ENCODE measurements at regions not wholly inside any gene's neighbourhood (a gene's known extent, or its start where the extent isn't known, plus 50 kb on each side); places are given as distances from the start of the nearest gene placed in this dataset.
"Not testable (repeated sequence)": the region's sequence is repeated elsewhere in the genome, so short reads cannot be mapped to it uniquely, and the experiment has no call there.

DNA sequence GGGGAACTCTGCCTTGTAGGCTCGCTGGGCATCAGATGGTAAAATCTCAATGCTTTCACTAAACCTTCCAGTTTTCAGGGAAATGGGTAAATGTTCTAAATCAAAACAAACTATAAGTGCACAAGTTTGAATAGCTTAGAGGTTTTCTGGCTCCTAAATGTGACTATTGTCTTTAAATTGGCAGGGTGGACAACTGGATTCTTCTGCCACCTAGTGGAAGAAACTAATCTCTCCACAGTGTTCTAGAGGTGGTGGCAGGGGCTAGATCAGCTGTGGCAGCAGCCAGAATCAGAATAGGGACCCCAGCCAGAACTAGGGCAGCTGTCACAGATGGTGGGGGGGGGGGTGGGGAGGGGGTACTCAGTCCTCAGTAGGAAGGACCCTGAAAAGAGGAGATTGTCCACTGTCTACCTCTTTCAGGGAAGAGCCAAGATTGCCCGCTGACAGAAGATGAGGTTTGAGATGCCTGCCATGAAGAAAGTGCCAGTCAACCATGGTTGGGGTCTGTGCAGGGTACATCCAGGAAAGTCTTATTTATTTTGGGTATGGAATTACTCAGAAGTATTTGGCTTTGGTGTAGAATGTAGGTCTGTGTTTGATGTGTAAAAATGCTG is 201.4 kb downstream of the CCNG2 start:
- no peak overlapping the region for H3K4me3 ChIP-seq (ENCODE audit: low read depth in 1 of 3, low read length in 3 of 3)
- no peak for FAIRE-seq
- 86 to 92% (median 87%) methylated on average over 2 of the region's 2 CpGs for WGBS, 3 donors
- H3K27me3 ChIP-seq (ENCODE audit: control insufficient read depth in 3 of 3, insufficient read depth in 3 of 3, low read length in 3 of 3), result no peaks in the 10 kb centered on the region
- H3K27ac ChIP-seq (ENCODE audit: low read depth in 1 of 3, low read length in 2 of 3), result no peak overlapping the region
- no peaks in the 10 kb centered on the region for H3K36me3 ChIP-seq (ENCODE audit: control insufficient read depth in 3 of 3, insufficient read depth in 2 of 3, low read depth in 1 of 3, low read length in 3 of 3)
- DNase-seq, result peak; percentile 51 to 57
- H3K4me1 ChIP-seq (ENCODE audit: control insufficient read depth in 3 of 3, insufficient read depth in 2 of 3, low read depth in 1 of 3, low read length in 2 of 3), result no peaks in the 10 kb centered on the region
- H3K9me3 ChIP-seq (ENCODE audit: control insufficient read depth in 2 of 2, insufficient read depth in 1 of 2, low read depth in 1 of 2, low read length in 1 of 2), result no peaks in the 10 kb centered on the region

GRCh38 chr4:77360451-77360850 is 203.4 kb downstream of the CCNG2 start:
- DNase-seq, result no peak
- FAIRE-seq, result no peak
- no peaks in the 10 kb centered on the region for H3K4me1 ChIP-seq (ENCODE audit: control insufficient read depth in 3 of 3, insufficient read depth in 2 of 3, low read depth in 1 of 3, low read length in 2 of 3)
- H3K36me3 ChIP-seq (ENCODE audit: control insufficient read depth in 3 of 3, insufficient read depth in 2 of 3, low read depth in 1 of 3, low read length in 3 of 3), result no peaks in the 10 kb centered on the region
- H3K27me3 ChIP-seq (ENCODE audit: control insufficient read depth in 3 of 3, insufficient read depth in 3 of 3, low read length in 3 of 3), result no peaks in the 10 kb centered on the region
- no peak overlapping the region for H3K4me3 ChIP-seq (ENCODE audit: low read depth in 1 of 3, low read length in 3 of 3)
- WGBS, 3 donors, result 16 to 55% (median 28%) methylated on average over 4 of the region's 4 CpGs
- no peak overlapping the region for H3K27ac ChIP-seq (ENCODE audit: low read depth in 1 of 3, low read length in 2 of 3)
- H3K9me3 ChIP-seq (ENCODE audit: control insufficient read depth in 2 of 2, insufficient read depth in 1 of 2, low read depth in 1 of 2, low read length in 1 of 2), result no peaks in the 10 kb centered on the region

DNA sequence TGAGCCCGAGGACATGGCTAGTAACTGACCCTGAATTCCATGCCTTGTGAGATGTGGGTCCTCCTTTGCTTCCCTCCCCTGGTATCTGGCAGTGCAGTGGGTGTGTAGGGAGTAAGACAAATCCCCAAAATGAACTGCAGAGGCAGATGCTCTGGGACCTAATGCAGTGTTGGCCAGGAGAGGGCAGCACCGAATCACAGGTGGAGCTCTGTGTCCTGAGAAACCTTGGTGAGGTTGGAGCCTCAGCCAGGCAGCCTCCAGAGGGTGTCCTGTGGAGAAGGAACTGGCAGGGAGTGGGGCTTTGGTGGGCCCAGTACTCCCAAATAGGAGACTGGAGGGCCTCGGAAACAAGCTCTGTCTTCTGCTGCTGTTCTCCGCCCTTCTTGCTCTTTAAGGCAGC is 209.9 kb downstream of the CCNG2 start:
- not testable (repeated sequence) for H3K27me3 ChIP-seq (ENCODE audit: control insufficient read depth in 3 of 3, insufficient read depth in 3 of 3, low read length in 3 of 3); H3K9me3 ChIP-seq (ENCODE audit: control insufficient read depth in 2 of 2, insufficient read depth in 1 of 2, low read depth in 1 of 2, low read length in 1 of 2); H3K36me3 ChIP-seq (ENCODE audit: control insufficient read depth in 3 of 3, insufficient read depth in 2 of 3, low read depth in 1 of 3, low read length in 3 of 3); H3K27ac ChIP-seq (ENCODE audit: low read depth in 1 of 3, low read length in 2 of 3); DNase-seq; H3K4me1 ChIP-seq (ENCODE audit: control insufficient read depth in 3 of 3, insufficient read depth in 2 of 3, low read depth in 1 of 3, low read length in 2 of 3); FAIRE-seq; H3K4me3 ChIP-seq (ENCODE audit: low read depth in 1 of 3, low read length in 3 of 3)
- WGBS, 3 donors, result 56 to 57% (median 56%) methylated on average over 3 of the region's 4 CpGs

DNA sequence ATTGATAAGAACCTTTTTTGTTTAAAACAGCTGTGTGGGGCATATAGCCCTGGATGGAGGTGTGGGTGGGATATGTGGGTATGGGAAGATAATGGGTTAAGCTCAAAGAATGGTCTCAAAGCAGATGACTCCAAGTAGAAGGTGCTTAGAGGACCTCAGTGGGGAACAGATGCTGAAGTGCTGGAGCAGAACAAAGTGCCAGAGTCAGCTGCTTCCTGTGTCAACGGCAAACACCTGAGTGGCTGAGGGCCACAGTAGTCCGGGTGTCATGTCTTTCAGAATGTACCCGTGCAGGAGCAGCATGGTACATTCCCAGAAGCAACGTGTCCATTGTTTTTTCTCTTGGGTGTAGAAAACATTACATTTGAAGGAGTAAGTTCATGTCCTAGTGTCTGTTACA is 210.6 kb downstream of the CCNG2 start:
- H3K9me3 ChIP-seq (ENCODE audit: control insufficient read depth in 2 of 2, insufficient read depth in 1 of 2, low read depth in 1 of 2, low read length in 1 of 2), result no peaks in the 10 kb centered on the region
- H3K4me1 ChIP-seq (ENCODE audit: control insufficient read depth in 3 of 3, insufficient read depth in 2 of 3, low read depth in 1 of 3, low read length in 2 of 3), result no peaks in the 10 kb centered on the region
- no peak overlapping the region for H3K27ac ChIP-seq (ENCODE audit: low read depth in 1 of 3, low read length in 2 of 3)
- no peak for DNase-seq
- no peak for FAIRE-seq
- peaks cover 0 to 1% (median 0%) of the 10 kb centered on the region in 3 donors for H3K27me3 ChIP-seq (ENCODE audit: control insufficient read depth in 3 of 3, insufficient read depth in 3 of 3, low read length in 3 of 3)
- no peak overlapping the region for H3K4me3 ChIP-seq (ENCODE audit: low read depth in 1 of 3, low read length in 3 of 3)
- no peaks in the 10 kb centered on the region for H3K36me3 ChIP-seq (ENCODE audit: control insufficient read depth in 3 of 3, insufficient read depth in 2 of 3, low read depth in 1 of 3, low read length in 3 of 3)
- 58 to 63% (median 63%) methylated on average over 4 of the region's 4 CpGs for WGBS, 3 donors

- Histone ChIP-seq H3K4me3 (ENCODE audit: low read depth in 1 of 3, low read length in 3 of 3) (no peak overlapping the region), H3K36me3 (ENCODE audit: control insufficient read depth in 3 of 3, insufficient read depth in 2 of 3, low read depth in 1 of 3, low read length in 3 of 3) (no peaks in the 10 kb centered on the region), H3K27ac (ENCODE audit: low read depth in 1 of 3, low read length in 2 of 3) (no peak overlapping the region), H3K9me3 (ENCODE audit: control insufficient read depth in 2 of 2, insufficient read depth in 1 of 2, low read depth in 1 of 2, low read length in 1 of 2) (no peaks in the 10 kb centered on the region), H3K4me1 (ENCODE audit: control insufficient read depth in 3 of 3, insufficient read depth in 2 of 3, low read depth in 1 of 3, low read length in 2 of 3) (no peaks in the 10 kb centered on the region), H3K27me3 (ENCODE audit: control insufficient read depth in 3 of 3, insufficient read depth in 3 of 3, low read length in 3 of 3) (peaks cover 0 to 1% (median 0%) of the 10 kb centered on the region in 3 donors)
- 76 to 86% (median 77%) methylated on average over 3 of the region's 3 CpGs for WGBS, 3 donors
- FAIRE-seq (no peak), DNase-seq (no peak)
Measured at GRCh38 chr4:77372375-77372774, 215.4 kb downstream of the CCNG2 start.

GRCh38 chr4:77375866-77376607 is 219.0 kb downstream of the CCNG2 start:
- H3K27me3 ChIP-seq (ENCODE audit: control insufficient read depth in 3 of 3, insufficient read depth in 3 of 3, low read length in 3 of 3), result peaks cover 0 to under 1% (median 0%) of the 10 kb centered on the region in 3 donors
- WGBS, 3 donors, result 67 to 70% (median 69%) methylated on average over 2 of the region's 2 CpGs
- H3K27ac ChIP-seq (ENCODE audit: low read depth in 1 of 3, low read length in 2 of 3), result no peak overlapping the region
- H3K36me3 ChIP-seq (ENCODE audit: control insufficient read depth in 3 of 3, insufficient read depth in 2 of 3, low read depth in 1 of 3, low read length in 3 of 3), result no peaks in the 10 kb centered on the region
- H3K9me3 ChIP-seq (ENCODE audit: control insufficient read depth in 2 of 2, insufficient read depth in 1 of 2, low read depth in 1 of 2, low read length in 1 of 2), result no peaks in the 10 kb centered on the region
- H3K4me1 ChIP-seq (ENCODE audit: control insufficient read depth in 3 of 3, insufficient read depth in 2 of 3, low read depth in 1 of 3, low read length in 2 of 3), result peaks cover 0 to 5% (median 0%) of the 10 kb centered on the region in 3 donors
- FAIRE-seq (no peak), DNase-seq (no peak)
- no peak overlapping the region for H3K4me3 ChIP-seq (ENCODE audit: low read depth in 1 of 3, low read length in 3 of 3)

GRCh38 chr4:77376788-77377460 is 219.9 kb downstream of the CCNG2 start:
- WGBS, 3 donors, result 67 to 75% (median 74%) methylated on average over 8 of the region's 8 CpGs
- no peaks in the 10 kb centered on the region for H3K36me3 ChIP-seq (ENCODE audit: control insufficient read depth in 3 of 3, insufficient read depth in 2 of 3, low read depth in 1 of 3, low read length in 3 of 3)
- DNase-seq, result no peak
- H3K4me3 ChIP-seq (ENCODE audit: low read depth in 1 of 3, low read length in 3 of 3), result no peak overlapping the region
- no peak overlapping the region for H3K27ac ChIP-seq (ENCODE audit: low read depth in 1 of 3, low read length in 2 of 3)
- peaks cover 0 to 5% (median 0%) of the 10 kb centered on the region in 3 donors for H3K4me1 ChIP-seq (ENCODE audit: control insufficient read depth in 3 of 3, insufficient read depth in 2 of 3, low read depth in 1 of 3, low read length in 2 of 3)
- FAIRE-seq, result no peak
- no peaks in the 10 kb centered on the region for H3K27me3 ChIP-seq (ENCODE audit: control insufficient read depth in 3 of 3, insufficient read depth in 3 of 3, low read length in 3 of 3)
- no peaks in the 10 kb centered on the region for H3K9me3 ChIP-seq (ENCODE audit: control insufficient read depth in 2 of 2, insufficient read depth in 1 of 2, low read depth in 1 of 2, low read length in 1 of 2)

GRCh38 chr4:77384094-77384493 is 221.5 kb upstream of the CXCL13 start:
- Histone ChIP-seq H3K36me3 (ENCODE audit: control insufficient read depth in 3 of 3, insufficient read depth in 2 of 3, low read depth in 1 of 3, low read length in 3 of 3) (no peaks in the 10 kb centered on the region), H3K4me3 (ENCODE audit: low read depth in 1 of 3, low read length in 3 of 3) (no peak overlapping the region), H3K27ac (ENCODE audit: low read depth in 1 of 3, low read length in 2 of 3) (no peak overlapping the region), H3K9me3 (ENCODE audit: control insufficient read depth in 2 of 2, insufficient read depth in 1 of 2, low read depth in 1 of 2, low read length in 1 of 2) (no peaks in the 10 kb centered on the region), H3K4me1 (ENCODE audit: control insufficient read depth in 3 of 3, insufficient read depth in 2 of 3, low read depth in 1 of 3, low read length in 2 of 3) (peaks cover 0 to 17% (median 0%) of the 10 kb centered on the region in 3 donors), H3K27me3 (ENCODE audit: control insufficient read depth in 3 of 3, insufficient read depth in 3 of 3, low read length in 3 of 3) (no peaks in the 10 kb centered on the region)
- FAIRE-seq (no peak), DNase-seq (no peak)

Measured in small intestine (tissue), 7 donors.